SU-DHL-6 (cell line): ENCODE measurements at regions not wholly inside any gene's neighbourhood (a gene's known extent, or its start where the extent isn't known, plus 50 kb on each side); places are given as distances from the start of the nearest gene placed in this dataset.

ENCODE experiments used
- H2AFZ ChIP-seq: fragments of 200-600 bp; sonication (generic); 2 replicates; pipeline ENCODE4 v1.6.1; 2014; ENCODE audit warnings: low read depth, mild to moderate bottlenecking, moderate library complexity, mixed read lengths, antibody characterized with exemption, low read length; ENCODE audit not compliant: severe bottlenecking
- H3F3A ChIP-seq: fragments of 200-600 bp; shearing (Covaris generic); 2 replicates; pipeline ENCODE4 v1.6.0; 2016; ENCODE audit warnings: antibody characterized with exemption, mild to moderate bottlenecking; ENCODE audit not compliant: insufficient read depth
- H3K27ac ChIP-seq: fragments of 200-600 bp; sonication (generic); 2 replicates; pipeline ENCODE4 v1.5.1; 2016; ENCODE audit warnings: low read depth, mild to moderate bottlenecking, low read length, moderate library complexity, mixed read lengths
- H3K27me3 ChIP-seq: fragments of 200-600 bp; sonication (generic), shearing (Covaris generic); 2 replicates; pipeline ENCODE4 v1.6.0; 2014; ENCODE audit warnings: mild to moderate bottlenecking, low read length
- H3K36me3 ChIP-seq: fragments of 200-600 bp; sonication (generic); 2 replicates; pipeline ENCODE4 v1.6.1; 2014; ENCODE audit warnings: mild to moderate bottlenecking, low read length, mixed read lengths
- H3K4me2 ChIP-seq: fragments of 300-600, 200-600 bp; shearing (Covaris generic), sonication (generic); 2 replicates; pipeline ENCODE4 v1.6.0; 2014; ENCODE audit warnings: low read length, low read depth, mild to moderate bottlenecking; ENCODE audit not compliant: poor library complexity, severe bottlenecking
- H3K4me3 ChIP-seq: fragments of 200-600 bp; sonication (generic); 2 replicates; pipeline ENCODE4 v1.5.1; 2014; ENCODE audit warnings: antibody characterized with exemption, low read length, mild to moderate bottlenecking, mixed read lengths; ENCODE audit not compliant: insufficient read depth, poor library complexity, severe bottlenecking
- H3K79me2 ChIP-seq: fragments of 200-600 bp; sonication (generic); 2 replicates; pipeline ENCODE4 v1.6.1; 2014; ENCODE audit warnings: mild to moderate bottlenecking, low read length, moderate library complexity; ENCODE audit not compliant: insufficient read depth
- H3K9ac ChIP-seq: fragments of 200-600 bp; sonication (generic); 2 replicates; pipeline ENCODE4 v1.7.0; 2014; ENCODE audit warnings: mild to moderate bottlenecking, low read length
- H3K9me2 ChIP-seq: fragments of 200-600 bp; sonication (generic); replicated peaks from 2 replicates; pipeline ENCODE4 v1.6.1; 2014; ENCODE audit warnings: low read length; ENCODE audit not compliant: insufficient read depth
- H3K9me3 ChIP-seq: fragments of 200-600 bp; sonication (generic); 2 replicates; pipeline ENCODE4 v1.6.1; 2014; ENCODE audit warnings: low read length, mixed read lengths; ENCODE audit not compliant: insufficient read depth
- H4K20me1 ChIP-seq: fragments of 200-600 bp; sonication (generic); 2 replicates; pipeline ENCODE4 v1.6.1; 2014; ENCODE audit warnings: low read depth, mild to moderate bottlenecking, antibody characterized with exemption, low read length, moderate library complexity, mixed read lengths
- CTCF ChIP-seq: fragments of 200-600 bp; sonication (generic); IDR thresholded peaks from one replicate; pipeline ENCODE4 v1.5.1; 2017; ENCODE audit warnings: antibody characterized with exemption, mild to moderate bottlenecking, low read length, moderate library complexity; ENCODE audit not compliant: insufficient read depth, poor library complexity, severe bottlenecking
- EZH2phosphoT487 ChIP-seq: fragments of 200-600 bp; sonication (generic), shearing (Covaris generic); conservative IDR thresholded peaks from 2 replicates; pipeline ENCODE4 v1.6.1; 2018; ENCODE audit warnings: mild to moderate bottlenecking, antibody characterized with exemption, low read length, moderate library complexity, mixed read lengths

- Histone ChIP-seq H3K9ac (no peak overlapping the region), H2AFZ (no peak overlapping the region), H3K4me2 (no peak overlapping the region)
Observed at GRCh38 chr9:119707228-119707845, 338.1 kb upstream of the BRINP1 start.

DNA sequence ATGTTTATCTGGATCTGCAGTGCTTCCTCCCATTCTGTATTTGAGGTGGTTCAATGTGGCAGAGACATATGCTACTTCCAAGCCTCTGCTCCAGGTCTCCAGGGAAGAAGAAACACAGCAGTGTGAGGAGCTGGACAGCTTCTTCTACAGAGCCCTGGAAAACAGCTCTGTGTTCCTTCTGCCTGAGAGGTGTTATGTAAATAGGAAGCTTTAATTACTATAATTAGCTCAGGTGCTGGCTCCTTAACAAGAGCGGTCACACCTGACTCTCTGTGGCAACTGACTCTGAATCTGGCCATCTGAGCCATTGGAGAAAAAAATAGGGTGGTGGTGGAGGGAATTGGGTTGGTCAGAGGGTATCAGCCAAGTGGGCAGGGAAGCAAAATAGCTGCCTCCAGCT lies 332.4 kb upstream of the BRINP1 start:
- Histone ChIP-seq H3K4me3 (no peak overlapping the region), H2AFZ (no peak overlapping the region), H3K9me3 (no peaks in the 10 kb centered on the region), H3F3A (no peaks in the 10 kb centered on the region), H3K9me2 (no peaks in the 10 kb centered on the region), H3K9ac (no peak overlapping the region), H4K20me1 (no peaks in the 10 kb centered on the region), H3K36me3 (no peaks in the 10 kb centered on the region), H3K27me3 (no peaks in the 10 kb centered on the region), H3K79me2 (no peaks in the 10 kb centered on the region), H3K4me2 (no peak overlapping the region), H3K27ac (no peak overlapping the region)
- TF ChIP-seq CTCF = no peak
- TF ChIP-seq EZH2phosphoT487 = no peak

More at GRCh38 chr9:119707228-119707845, 338.1 kb upstream of the BRINP1 start:
- no peak overlapping the region for H3K4me3 ChIP-seq
- no peaks in the 10 kb centered on the region for H4K20me1 ChIP-seq
- H3K9me3 ChIP-seq = no peaks in the 10 kb centered on the region
- no peaks in the 10 kb centered on the region for H3K36me3 ChIP-seq
- H3K27ac ChIP-seq = no peak overlapping the region
- H3K27me3 ChIP-seq = no peaks in the 10 kb centered on the region
- no peaks in the 10 kb centered on the region for H3F3A ChIP-seq
- TF ChIP-seq CTCF (no peak), EZH2phosphoT487 (no peak)
- no peaks in the 10 kb centered on the region for H3K9me2 ChIP-seq
- no peaks in the 10 kb centered on the region for H3K79me2 ChIP-seq

- no peak overlapping the region for H3K4me3 ChIP-seq
- no peaks in the 10 kb centered on the region for H3K27me3 ChIP-seq
- no peak overlapping the region for H3K9ac ChIP-seq
- H3K79me2 ChIP-seq = no peaks in the 10 kb centered on the region
- no peaks in the 10 kb centered on the region for H4K20me1 ChIP-seq
- H3K9me2 ChIP-seq = no peaks in the 10 kb centered on the region
- H3F3A ChIP-seq = no peaks in the 10 kb centered on the region
- H3K36me3 ChIP-seq = no peaks in the 10 kb centered on the region
- H3K4me2 ChIP-seq = no peak overlapping the region
- TF ChIP-seq CTCF (no peak), EZH2phosphoT487 (no peak)
- peak overlapping the region; percentile 9 for H2AFZ ChIP-seq
- H3K27ac ChIP-seq = no peak overlapping the region
- H3K9me3 ChIP-seq = no peaks in the 10 kb centered on the region
Observed at GRCh38 chr9:119698535-119698934, 329.3 kb upstream of the BRINP1 start.
